OCI-LY7 (cell line): ENCODE measurements at regions not wholly inside any gene's neighbourhood (a gene's known extent, or its start where the extent isn't known, plus 50 kb on each side); places are given as distances from the start of the nearest gene placed in this dataset.

Experiments used
- CTCF ChIP-seq: fragments of 200-600 bp; sonication (generic); conservative IDR thresholded peaks from 2 replicates; pipeline ENCODE4 v1.5.1; 2014; ENCODE audit warnings: mild to moderate bottlenecking, antibody characterized with exemption, low read length, moderate library complexity, mixed read lengths
- EZH2phosphoT487 ChIP-seq: fragments of 200-600 bp; sonication (generic); IDR thresholded peaks from 2 replicates; pipeline ENCODE4 v1.6.1; 2018; ENCODE audit warnings: low read depth, borderline replicate concordance, mild to moderate bottlenecking, mixed run types, antibody characterized with exemption, low read length, moderate library complexity, mixed read lengths

DNA sequence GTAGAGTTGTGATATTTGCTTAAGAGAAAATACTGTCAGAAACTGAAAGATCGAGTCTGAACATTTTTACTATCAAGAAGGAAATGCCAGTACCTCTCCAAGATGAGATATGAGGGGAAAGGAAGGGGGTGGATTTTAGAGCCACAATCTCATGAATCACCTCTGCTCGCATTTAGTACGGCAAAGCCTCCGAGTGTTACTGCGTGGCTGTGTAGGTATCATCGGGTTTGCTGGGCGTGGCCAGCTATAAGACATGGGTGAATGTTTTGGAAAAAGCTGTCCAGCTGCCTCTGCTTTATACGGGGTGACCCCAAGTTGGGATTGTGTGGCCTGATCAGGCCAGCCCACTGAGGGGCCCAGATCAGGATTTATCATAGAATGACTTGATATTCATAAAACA, 826.4 kb downstream of the SOCS6 start:
- no peak for TF ChIP-seq CTCF
- TF ChIP-seq EZH2phosphoT487, result no peak
